HG02610 (cell line): ENCODE measurements at regions not wholly inside any gene's neighbourhood (a gene's known extent, or its start where the extent isn't known, plus 50 kb on each side); places are given as distances from the start of the nearest gene placed in this dataset.

ENCODE experiments used
- ATAC-seq: cut with Tn5 transposase; IDR thresholded peaks from one replicate; pipeline ENCODE4 v1.9.1; 2021; ENCODE audit warnings: mild to moderate bottlenecking, moderate library complexity; ENCODE audit not compliant: unreplicated experiment

DNA sequence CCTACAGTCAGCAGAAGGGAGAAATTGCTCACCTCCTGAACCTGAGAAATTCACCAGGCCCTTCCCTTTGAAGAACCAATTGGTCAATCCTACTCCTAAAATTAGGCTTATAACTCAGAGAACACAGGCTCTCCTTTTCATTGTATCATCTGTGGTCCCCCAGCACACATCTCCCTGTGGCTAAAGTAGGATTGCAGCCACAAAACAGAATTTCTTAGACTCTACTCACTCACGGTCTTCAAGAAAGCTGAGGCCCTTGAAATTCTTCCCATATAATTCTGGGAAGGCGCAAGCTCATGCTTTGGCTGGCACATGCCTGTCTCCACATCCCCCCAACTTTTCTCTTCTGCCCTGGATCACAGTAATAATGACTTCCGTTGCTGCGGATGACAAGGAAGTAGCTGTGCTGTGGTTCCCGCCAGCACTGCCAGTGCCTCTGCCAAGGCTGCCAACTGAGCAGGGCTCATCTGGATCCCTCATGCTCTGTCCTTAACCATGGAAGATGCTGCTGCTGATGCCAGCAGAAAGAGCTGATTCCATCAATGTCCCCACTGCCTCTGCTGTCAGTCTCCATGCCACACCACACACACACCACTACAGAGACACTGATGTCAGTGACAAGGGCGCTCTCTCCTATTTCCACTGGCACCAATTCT is 200.6 kb upstream of the POU2AF2 start:
- no peak for ATAC-seq

DNA sequence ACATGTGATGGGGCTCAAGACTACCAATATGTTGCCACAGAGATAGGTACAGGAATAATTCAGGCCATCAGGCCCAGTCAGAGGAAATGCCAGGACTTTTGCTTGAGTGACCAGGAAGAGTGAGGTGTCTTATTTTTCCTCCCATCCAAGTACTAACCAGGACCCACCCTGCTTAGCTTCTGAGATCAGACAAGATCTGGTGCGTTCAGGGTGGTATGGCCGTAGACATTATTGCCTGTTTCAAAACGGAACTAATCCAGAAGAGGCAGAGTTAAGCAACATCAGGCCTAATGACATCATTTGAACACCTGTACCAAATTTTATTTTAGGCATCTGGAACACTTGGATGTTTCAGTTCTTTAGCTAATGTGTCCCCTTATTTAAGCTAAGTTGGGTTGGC is 205.5 kb upstream of the POU2AF2 start:
- no peak for ATAC-seq

DNA sequence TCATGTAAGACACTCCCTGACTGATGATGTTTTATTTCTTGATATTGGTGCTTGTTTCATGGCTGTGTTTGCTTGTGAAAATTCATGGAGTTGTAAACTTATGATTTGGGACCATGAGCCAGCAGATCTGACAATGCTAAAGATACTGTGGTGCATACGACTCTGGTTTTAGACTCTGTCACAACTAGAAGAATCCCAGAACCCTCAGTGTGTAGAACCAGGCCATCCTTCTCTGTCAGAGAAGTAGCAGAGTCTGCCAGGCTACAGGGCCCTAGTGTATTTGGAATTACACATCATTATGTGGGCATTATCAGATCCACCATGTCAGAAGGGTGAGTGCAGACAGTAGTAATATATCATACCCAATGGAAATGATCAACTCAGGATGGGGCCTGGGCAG is 209.8 kb upstream of the POU2AF2 start:
- no peak for ATAC-seq

DNA sequence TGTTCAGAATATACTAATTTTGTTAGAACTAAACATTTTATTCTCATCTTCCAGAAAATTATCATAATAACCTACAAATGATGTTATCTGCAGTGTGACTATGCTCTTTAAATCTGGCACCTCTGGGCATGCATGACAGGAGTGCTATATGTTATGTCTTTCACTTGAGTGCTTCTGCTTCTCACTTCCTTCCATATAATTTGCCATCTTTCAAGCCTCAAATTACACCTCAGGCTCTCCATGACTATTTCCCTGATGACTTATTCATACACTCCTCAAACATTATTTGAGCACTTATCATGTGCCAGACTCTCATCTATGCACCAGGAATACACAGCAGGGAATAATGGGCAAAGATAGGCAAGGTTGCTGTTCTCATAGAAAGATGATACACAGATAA is 219.3 kb upstream of the POU2AF2 start:
- no peak for ATAC-seq

DNA sequence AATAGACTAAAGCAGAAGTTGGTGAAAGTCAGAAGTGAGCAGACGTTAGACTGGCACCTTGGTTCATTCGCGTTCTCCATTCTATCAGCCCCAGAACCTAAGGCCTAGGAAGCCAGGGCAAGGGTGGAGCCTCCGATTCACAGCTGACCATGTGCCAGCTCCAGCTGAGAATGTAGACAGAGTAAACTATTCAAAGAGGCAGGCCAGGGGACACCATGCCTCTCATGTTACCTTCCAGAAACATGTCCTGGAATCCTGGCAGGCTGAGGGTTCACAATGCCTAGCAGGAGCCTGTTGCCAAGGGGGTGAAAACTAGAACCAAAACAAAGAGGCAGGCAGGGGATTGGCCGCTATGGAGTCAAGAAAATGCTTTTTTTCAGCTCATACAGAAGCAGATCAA is 224.4 kb upstream of the POU2AF2 start:
- no peak for ATAC-seq

DNA sequence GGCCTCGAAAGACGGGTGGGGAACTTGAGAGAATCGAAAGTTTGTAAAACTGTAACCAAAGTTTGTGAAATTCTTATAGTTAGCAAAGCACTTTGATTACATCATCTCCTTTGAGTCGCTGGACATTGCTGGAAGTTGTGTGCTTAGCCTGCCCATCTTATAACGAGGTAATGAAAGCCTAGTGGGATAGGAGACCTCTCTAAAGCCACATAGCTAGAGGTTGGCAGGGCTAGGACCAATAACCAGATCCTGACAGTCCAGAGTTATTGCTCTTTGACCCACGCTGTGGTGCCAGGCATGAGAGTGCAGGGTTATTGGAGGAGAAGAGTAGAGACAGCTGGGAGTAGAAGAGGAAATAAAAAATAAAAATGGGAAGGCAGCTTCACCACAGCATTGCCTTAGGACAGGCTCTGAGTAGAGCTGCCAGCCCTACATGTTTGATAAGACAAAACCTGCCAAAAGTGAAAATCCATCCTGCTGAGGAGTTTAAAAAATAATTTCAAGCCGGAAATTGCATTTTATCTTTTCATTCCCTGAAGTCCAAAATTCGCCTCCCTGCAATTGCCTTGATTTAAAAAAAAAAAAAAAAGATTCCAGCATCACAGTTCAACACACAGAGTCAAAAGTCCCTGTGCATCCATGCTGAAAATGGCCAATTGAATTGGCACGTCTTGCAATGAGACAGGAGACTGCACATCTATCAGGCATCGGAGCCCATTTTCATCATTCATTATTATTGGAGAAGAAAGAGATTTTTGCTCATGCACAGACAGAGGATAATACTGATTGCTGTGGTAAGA is 225.5 kb upstream of the POU2AF2 start:
- ATAC-seq = no peak

DNA sequence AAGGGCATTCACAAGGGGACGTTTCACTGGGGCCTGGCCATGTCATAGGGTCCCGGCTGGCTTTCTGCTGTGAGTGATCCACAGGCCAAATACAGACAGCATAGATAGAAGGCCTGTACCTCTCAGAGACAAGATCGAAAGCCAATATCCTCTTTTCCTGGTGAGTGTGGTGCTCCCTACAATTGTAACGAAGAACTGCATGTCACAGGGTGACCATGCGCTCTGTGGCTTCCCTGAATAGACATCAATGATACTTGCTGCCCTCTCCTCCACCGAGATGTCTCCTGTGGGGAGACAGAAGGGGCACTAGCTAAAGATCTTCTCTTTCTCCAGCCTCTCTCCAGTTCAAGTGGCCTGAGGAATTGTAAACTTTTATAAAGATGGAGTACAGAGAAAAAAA is 226.1 kb upstream of the POU2AF2 start:
- ATAC-seq = no peak

DNA sequence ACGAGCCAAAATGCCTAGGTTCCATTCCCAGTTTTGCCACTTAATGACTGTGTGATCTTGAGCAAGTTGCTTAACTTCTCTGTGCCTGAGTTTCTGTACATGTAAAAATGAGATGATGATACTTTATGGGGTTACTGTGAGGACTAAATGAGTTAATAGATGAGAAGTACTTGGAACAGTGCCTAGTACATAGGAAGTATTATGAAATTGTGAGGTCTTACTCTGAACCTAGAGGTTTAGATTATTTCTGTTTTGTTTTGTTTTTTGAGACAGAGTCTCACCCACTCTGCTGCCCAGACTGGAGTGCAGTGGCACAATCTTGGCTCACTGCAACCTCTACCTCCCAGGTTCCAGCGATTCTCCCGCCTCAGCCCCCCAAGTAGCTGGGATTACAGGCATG is 227.0 kb upstream of the POU2AF2 start:
- no peak for ATAC-seq

DNA sequence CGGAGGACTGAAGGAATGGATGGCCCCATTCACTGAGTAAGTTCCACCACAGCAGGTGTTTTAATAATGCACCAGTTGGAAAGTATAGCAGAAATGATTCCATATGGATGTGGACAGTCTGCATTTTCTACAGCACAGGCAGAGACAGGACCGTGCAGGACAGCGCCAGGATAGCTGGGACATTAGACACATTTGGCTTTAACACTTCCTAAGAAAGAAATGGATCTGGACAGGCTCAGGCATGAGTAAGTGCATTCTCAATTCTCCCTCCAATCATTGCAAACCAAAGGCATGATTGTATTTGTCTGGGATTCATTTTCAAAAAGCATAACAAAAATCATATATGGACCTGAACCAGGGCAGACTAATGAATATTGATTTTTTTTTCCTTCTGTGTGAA is 233.0 kb upstream of the POU2AF2 start:
- ATAC-seq = no peak

DNA sequence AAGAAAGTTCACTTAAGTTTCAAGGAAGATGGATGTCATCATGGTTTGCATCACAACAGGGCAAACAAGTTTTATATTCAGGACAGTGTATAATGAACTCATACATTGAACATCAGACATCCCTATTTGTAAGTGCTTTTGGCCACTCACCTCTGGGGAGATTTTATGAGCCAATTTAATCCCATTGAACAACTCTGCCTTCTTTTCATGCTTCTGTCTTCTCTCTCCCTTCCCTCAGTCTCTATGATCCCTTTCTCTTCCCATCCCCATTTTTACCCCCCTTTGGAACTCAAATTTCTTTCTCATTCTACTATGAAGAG is 234.3 kb upstream of the POU2AF2 start:
- ATAC-seq = no peak

DNA sequence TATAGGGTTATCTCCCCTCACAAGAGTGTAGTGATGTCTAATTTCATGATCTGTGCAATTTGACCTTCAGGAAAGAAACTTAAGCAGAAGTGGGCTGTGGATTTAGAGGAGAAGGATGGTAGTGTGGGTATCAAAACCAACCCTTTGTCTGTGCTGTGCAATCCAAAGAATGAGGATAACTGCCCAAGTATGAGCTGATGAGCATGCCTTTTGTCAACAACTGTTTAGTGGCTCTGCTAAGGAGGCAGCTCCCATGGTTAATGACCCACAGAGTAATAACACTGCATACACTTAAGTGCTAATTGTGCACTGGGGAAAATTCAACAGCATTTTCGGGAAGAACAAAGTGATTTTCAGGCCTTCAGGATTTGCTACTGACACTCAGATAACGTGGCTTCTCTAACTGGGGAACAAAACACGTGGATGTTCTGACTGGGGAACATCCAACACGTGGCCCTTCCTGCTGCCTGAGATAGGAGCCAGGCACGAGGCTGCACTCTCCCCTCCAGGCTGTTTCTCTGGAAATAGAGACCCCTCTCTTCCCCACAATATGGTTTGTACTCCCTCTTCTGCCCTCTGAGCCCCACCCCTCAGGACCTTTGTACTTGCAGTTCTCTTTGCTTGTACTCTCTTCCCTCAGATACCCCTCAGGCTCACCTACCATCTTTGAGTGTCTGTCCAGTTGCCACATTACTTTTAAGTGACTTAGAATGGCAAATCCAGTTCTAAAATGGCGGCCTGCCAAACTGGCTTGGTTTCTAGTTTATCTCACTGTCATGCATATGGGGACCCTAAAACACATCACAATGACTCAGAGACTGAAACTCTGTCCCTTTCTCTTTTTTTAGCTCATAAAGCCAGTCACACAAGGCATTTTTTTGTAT is 234.9 kb upstream of the POU2AF2 start:
- ATAC-seq = no peak

DNA sequence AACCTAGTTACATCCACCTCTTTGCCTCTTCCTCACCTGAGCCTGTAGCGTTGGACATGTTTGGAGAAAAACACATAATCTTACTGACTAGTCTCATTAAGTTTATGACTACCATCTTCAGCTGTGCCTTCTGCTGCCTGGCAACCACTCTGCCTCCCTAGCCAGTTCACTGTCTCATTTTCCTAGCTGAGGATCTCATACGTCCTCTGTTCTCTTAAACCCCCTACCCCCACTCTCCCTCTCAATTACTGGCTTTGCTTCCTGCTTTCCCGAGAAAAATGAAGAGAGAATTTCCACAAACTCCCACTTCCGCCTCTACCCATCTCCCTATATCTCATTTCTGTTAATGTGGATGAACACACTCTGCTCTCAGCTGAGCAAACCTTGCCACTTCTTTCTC is 239.3 kb upstream of the POU2AF2 start:
- no peak for ATAC-seq

DNA sequence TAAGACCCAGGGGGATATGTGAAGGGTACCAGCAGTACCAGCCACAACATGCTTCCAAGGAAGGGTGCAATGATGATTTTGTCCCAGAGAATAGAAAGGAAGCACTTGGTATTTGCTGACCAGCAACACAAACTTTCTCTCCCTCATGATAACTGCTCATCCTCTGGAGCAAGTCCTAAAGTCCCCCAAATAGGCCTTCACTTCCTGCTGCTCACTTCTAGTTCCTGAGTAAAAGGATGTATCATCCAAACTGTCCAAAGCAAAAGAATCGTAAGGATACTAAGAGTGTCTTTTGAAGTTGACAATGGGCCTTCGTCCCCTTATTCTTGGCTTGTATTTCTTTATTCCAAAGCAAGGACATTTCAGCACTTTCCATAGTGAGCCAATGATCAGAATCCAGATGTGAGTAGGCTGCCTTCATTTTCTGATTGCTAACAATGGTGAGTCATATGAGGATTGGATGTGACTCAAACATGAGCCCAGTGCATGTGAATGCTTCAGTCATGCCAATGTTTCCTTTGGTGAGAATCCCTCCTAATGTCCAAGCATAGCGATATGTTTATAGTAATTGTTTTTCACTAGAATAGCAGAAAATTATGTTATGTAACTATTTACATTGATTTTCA is 243.4 kb upstream of the POU2AF2 start:
- no peak for ATAC-seq

DNA sequence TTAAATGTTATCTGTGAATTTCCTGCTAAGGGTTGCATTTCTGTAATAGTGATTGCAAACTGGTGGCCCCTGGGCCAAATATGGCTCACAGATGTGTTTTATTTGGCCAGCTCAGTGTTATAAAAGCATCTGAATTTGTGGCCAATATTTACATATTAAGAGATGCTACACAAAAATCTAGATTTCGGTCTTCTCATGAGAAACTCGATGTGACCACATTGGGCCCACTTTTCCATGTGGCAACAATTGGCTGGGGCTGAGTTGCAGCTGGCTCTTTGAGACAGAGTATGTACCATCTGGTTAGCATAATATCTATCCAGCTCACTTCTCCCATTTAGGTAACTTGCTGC is 244.5 kb upstream of the POU2AF2 start:
- no peak for ATAC-seq

DNA sequence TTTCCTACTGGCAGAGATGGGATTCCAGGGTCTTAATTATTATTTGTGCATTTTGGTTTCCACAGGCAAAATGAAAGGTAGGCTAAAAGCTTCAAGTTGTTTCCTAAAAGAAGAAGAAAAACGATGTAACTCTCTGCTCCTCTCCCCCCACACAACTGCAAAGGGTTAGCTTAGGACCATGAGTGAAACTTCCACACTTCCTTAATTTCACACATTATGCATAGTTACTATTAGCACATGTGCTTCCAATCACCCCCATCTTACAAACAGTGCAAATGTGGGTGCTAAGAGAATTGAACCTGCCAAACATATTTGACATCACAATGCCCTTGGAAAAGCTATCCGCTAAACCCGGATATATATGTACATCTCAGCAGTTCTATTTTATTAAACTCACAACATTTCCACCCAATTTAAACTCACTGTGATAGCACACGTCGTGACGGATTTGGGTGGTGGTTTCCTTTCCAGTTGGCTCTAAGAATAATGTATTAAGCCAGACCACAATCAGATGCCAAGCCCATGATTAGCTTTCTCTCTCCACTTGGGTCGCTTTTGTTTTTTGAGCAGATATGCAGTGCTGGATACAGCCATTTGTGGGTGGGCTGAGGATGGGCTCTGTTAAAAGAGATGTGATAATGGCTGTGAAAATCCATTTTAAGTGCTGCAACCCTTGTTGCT is 245.0 kb upstream of the POU2AF2 start:
- ATAC-seq = no peak

DNA sequence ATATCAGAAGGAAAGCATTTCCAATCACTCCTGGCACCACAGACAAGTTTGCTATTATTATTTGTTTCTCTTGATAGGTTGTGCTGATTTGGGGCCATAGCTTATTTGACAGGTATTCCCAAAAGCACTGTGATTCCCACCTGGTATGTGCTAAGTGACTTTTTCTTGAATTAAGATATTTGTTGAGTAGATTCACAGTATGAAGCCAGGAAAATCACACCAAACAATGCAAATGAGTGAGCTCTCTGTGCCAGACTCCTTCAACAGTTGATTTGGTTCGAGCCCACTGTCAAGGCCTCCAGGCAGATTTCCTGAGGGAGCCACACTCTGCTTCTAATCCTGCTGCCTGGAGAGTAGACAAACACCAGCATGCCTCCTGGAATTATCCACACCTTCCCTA is 253.0 kb upstream of the POU2AF2 start:
- ATAC-seq = no peak

DNA sequence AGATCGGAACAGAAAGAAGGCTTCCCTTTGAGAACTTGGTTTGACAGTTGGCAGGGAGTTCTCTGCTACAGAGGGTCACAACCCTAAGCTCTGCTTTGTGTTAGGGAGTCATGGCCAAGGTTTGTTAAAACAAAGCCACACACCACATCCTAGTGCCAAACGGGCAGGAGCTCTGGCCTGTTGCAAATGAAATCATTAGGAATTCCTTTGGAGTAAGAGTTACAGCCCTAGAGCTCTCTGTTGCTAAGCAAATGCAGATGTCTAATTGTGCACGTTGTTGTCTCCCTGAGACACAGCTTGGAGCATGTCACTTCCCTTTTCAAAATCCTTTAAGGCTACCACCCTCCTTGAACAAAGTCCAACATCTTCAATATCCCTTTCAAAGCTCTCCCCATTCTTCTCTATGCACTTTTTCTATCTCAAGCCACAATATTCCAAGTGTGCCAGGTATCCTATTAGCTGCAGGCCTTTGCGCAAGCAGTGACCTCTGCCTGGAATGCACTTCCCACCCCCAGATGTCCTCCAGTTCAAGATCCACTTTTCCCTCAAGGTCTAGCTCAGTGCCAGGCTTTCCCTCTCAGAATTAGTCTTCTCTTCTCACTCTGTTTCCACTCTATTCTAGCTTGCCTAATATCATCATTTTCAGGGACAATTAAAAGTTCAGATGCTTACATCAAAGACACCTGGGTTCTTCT is 253.7 kb upstream of the POU2AF2 start:
- no peak for ATAC-seq

DNA sequence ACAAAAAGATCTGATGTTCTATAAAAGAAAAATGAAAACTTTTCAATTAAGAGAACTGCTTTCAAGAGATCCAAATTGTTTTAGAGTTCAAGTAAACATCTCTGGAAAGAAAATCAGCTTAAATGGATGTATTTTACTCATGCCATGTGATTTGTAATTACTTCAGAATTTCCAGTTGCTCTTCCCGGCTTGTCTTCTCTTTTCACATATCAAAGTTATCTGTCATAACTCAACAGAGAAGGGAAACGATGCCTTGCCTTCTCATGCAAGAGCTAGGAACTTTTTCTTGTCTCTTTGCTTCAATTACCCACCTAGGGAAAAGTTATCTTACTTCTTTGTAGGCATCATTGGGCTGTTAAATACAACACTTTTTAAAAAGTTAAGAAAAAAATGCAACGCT is 255.2 kb upstream of the POU2AF2 start:
- ATAC-seq = no peak

DNA sequence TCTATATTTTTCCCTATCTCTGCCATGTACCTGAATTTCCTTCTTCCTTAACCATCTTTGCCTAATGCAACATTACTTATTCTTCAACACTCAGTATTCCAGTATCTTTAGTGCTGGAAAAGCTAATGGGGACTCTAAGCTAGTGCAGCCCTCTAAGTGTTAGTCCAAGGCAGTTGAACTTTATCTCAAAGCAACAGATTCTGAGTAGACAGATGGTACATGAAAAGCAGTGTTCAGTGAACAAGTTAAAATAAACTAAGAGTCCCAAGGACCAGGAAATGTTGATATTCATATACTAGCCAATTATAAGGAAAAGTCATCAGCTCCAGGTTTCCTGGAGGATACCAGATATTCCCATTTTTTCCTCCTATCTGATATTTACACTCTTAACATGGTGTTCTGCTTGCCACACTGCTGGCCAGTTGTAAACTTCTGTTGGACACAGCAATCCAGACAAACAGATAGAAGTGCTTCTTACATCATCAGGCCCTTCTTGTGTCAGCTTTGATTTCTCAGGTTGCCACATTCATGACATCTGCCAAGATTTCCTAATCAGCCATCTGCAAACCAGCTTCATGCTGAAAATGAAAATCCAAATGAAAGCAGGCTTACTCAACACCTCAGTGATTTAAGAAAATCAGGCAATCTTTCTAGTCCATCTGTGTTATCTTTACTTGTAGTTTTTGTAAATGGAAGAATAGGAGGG is 255.9 kb upstream of the POU2AF2 start:
- no peak for ATAC-seq

DNA sequence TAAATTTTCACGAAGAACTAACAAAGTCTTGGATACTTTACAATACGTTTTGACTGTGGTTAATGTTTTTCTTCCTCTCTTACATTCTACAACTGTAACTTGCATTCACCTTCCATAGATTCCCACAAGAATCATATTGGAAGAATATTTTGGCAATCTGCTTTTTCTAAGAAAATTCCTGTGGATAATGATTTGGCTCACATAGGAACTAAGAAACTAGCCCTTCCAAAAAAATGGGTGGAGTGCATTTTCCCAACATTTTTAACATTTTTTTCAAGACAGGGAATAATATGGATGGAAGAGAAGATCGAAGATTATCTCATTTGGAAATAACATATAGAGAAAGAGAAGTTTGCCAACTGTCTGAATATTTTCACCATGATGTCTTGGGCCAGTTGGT is 256.9 kb upstream of the POU2AF2 start:
- no peak for ATAC-seq
